MCF 10A (cell line): ENCODE measurements at regions not wholly inside any gene's neighbourhood (a gene's known extent, or its start where the extent isn't known, plus 50 kb on each side); places are given as distances from the start of the nearest gene placed in this dataset.

Experiments used
- BruUV-seq: library from RNA; stranded (reverse); fragments of 400-500 nt; replicated peaks from 2 replicates; lab custom pipeline; 2021; lab: Mats Ljungman, UMichigan
- CTCF ChIA-PET: fragments of 300-600 bp; sonication (Branson Sonifier 250); formaldehyde crosslinking; extraction: SDS; loops from one replicate; lab custom pipeline; 2021; ENCODE audit warnings: antibody characterized with exemption, inconsistent platforms; lab: Yijun Ruan, JAX
- POLR2A ChIA-PET: fragments of 300-600, 350-650 bp; sonication (Branson Sonifier 250); formaldehyde crosslinking; extraction: SDS; loops from one replicate; lab custom pipeline; 2020; ENCODE audit warnings: antibody characterized with exemption, inconsistent platforms; lab: Yijun Ruan, JAX
- DNase-seq: peaks from one replicate; pipeline ENCODE4 v3.0.0-alpha.2; 2018; ENCODE audit not compliant: unreplicated experiment
- H3K27ac Mint-ChIP-seq: one replicate; pipeline ENCODE4 v1.8.0; 2022; ENCODE audit warnings: mild to moderate bottlenecking, low read depth, mixed read lengths; ENCODE audit not compliant: unreplicated experiment
- H3K27me3 Mint-ChIP-seq: one replicate; pipeline ENCODE4 v1.8.0; 2022; ENCODE audit warnings: mixed read lengths; ENCODE audit not compliant: insufficient read depth, unreplicated experiment
- H3K36me3 Mint-ChIP-seq: one replicate; pipeline ENCODE4 v1.8.0; 2022; ENCODE audit warnings: mild to moderate bottlenecking, moderate library complexity, mixed read lengths; ENCODE audit not compliant: insufficient read depth, unreplicated experiment
- H3K4me1 Mint-ChIP-seq: one replicate; pipeline ENCODE4 v1.8.0; 2022; ENCODE audit warnings: mixed read lengths; ENCODE audit not compliant: insufficient read depth, unreplicated experiment
- H3K4me3 Mint-ChIP-seq: one replicate; pipeline ENCODE4 v1.8.0; 2022; ENCODE audit warnings: mild to moderate bottlenecking, moderate library complexity, mixed read lengths; ENCODE audit not compliant: unreplicated experiment
- H3K9me3 Mint-ChIP-seq: one replicate; pipeline ENCODE4 v1.8.0; 2022; ENCODE audit warnings: mixed read lengths; ENCODE audit not compliant: unreplicated experiment
- intact Hi-C: fragments of 100-400 bp; cut with micrococcal nuclease; formaldehyde crosslinking; loops from 2 replicates; pipeline ENCODE4 v1.14.1; 2022
- TF ChIP-seq, protein P1 (sequence below): fragments of 200-600 bp; IDR thresholded peaks from one replicate; pipeline ENCODE4 v1.8.0; 2022; ENCODE audit warnings: antibody characterized with exemption, mild to moderate bottlenecking; ENCODE audit not compliant: unreplicated experiment

DNA sequence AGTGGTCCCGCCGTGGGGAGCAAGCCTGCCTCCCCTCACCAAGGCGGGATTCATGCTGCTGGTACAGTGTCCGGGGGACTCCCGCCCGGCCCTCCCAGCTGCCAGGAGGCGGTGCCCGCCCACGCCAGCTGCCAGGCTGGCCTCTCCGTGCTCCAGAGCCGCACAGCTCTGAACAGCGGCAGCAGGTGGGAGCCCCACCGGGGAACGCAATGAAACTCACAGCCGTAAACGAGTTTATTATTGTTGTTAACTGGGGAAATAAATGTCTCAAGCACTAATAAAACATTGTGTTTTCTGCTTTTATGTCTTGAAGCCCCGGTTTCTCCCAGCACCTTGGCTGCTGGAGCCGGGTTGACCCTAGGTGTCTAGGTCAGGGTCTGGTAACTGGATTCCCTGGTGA lies 317.7 kb upstream of the TLE3 start:
- no TSS peak for BruUV-seq
- TF ChIP-seq, protein P1, sequence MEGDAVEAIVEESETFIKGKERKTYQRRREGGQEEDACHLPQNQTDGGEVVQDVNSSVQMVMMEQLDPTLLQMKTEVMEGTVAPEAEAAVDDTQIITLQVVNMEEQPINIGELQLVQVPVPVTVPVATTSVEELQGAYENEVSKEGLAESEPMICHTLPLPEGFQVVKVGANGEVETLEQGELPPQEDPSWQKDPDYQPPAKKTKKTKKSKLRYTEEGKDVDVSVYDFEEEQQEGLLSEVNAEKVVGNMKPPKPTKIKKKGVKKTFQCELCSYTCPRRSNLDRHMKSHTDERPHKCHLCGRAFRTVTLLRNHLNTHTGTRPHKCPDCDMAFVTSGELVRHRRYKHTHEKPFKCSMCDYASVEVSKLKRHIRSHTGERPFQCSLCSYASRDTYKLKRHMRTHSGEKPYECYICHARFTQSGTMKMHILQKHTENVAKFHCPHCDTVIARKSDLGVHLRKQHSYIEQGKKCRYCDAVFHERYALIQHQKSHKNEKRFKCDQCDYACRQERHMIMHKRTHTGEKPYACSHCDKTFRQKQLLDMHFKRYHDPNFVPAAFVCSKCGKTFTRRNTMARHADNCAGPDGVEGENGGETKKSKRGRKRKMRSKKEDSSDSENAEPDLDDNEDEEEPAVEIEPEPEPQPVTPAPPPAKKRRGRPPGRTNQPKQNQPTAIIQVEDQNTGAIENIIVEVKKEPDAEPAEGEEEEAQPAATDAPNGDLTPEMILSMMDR: no peak
- intact Hi-C loops: no loop called here
- H3K27me3 Mint-ChIP-seq: peaks cover 42% of the 10 kb centered on the region
- ChIA-PET CTCF (no interaction called here), POLR2A (no interaction called here)
- DNase-seq: no peak
- H3K9me3 Mint-ChIP-seq: no peaks in the 10 kb centered on the region
- H3K36me3 Mint-ChIP-seq: no peaks in the 10 kb centered on the region
- H3K4me1 Mint-ChIP-seq: peaks cover 4% of the 10 kb centered on the region
- H3K4me3 Mint-ChIP-seq: no peak overlapping the region
- no peak overlapping the region for H3K27ac Mint-ChIP-seq

DNA sequence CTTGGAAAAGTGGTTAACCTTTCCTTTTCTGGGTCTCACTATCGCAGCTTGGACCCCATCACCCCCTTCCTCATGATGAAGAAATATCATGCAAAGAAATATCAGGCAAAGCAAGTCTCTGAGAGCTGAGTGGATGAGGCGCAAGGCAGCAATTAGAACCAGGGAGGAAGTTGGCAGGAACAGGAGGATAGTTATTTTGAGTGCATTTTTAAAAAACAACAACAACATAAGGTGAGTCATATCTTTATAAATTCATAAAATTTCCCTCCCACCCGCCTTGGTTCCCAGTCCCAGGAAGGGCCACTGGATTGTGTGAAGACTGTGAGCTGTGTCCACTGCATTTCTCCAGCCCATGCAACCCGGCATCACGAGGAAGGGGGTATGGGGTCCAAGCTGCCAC lies 316.9 kb upstream of the TLE3 start:
- Mint-ChIP-seq H3K27ac (no peak overlapping the region), H3K4me1 (peaks cover 9% of the 10 kb centered on the region), H3K9me3 (no peaks in the 10 kb centered on the region), H3K27me3 (peaks cover 35% of the 10 kb centered on the region), H3K36me3 (no peaks in the 10 kb centered on the region), H3K4me3 (no peak overlapping the region)
- BruUV-seq: no TSS peak
- intact Hi-C loops: no loop called here
- peak; percentile 13 for DNase-seq
- TF ChIP-seq, protein P1: no peak
- ChIA-PET POLR2A (interaction anchor here (0.6 kb wide), 1 partner anchor 16 kb away, joined by 3 read pairs; no protein-coding TSS in a partner anchor), CTCF (interaction anchor here (1.3 kb wide), 1 partner anchor 21 kb away, joined by 4 read pairs; no protein-coding TSS in a partner anchor)

DNA sequence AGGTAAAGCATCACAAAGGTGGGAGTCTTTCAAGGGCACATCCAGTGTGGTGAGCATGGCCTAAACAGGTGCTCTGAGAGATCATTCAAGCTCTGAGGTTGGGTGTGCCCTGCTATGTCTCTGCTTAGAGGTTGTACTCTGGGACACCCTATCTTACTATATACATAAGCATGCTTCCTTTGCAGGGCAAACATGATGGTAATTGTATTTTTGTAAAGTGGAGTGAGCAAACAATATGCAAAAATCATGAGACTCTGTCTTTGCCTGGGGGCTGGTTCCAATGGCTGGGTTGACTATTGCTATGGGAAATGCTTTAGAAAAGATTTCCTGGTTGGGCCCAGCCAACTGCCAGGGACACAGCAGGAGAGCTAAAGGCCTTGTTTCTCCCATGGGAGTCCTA lies 315.1 kb upstream of the TLE3 start:
- Mint-ChIP-seq H3K36me3 (no peaks in the 10 kb centered on the region), H3K9me3 (no peaks in the 10 kb centered on the region), H3K27ac (no peak overlapping the region), H3K27me3 (peaks cover 17% of the 10 kb centered on the region), H3K4me1 (peaks cover 9% of the 10 kb centered on the region), H3K4me3 (no peak overlapping the region)
- intact Hi-C loops: no loop called here
- ChIA-PET POLR2A (no interaction called here), CTCF (no interaction called here)
- TF ChIP-seq, protein P1: no peak
- BruUV-seq: no TSS peak
- DNase-seq: no peak

DNA sequence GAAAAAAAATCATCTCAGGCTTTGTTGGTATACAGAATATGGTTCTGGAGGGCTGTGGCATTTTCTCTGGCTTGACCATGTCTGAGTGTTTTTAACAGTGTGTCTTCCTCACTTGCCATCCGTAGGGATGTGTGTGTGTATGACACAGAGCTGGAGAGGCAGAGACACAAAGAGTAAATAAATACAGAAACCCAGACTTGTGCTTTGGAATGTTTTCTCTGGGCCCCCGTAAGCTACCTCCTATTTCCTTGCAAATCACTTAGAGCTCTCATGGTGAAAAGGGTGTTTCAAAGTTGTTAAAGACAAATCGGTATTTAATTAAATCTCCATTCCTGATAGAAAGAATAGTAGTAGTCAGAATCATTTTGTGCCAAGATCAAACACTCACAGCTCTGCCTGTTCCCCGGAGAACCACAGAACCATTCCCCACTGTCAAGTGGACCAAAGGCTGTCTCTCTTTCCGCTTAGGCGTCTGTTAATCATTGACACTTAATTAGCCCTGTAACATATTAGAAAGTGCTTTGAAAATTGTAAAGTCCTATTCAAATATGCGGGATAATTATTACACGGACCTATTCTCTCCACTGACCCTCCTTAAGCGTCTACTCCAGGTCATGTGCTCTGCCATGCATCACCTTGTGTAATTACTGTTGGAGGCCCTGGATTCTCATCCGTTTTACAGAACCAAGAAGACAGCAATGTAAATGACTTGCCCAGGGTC lies 313.6 kb upstream of the TLE3 start:
- no peak for DNase-seq
- TF ChIP-seq, protein P1: no peak
- Mint-ChIP-seq H3K9me3 (no peaks in the 10 kb centered on the region), H3K27me3 (peaks cover 2% of the 10 kb centered on the region), H3K36me3 (no peaks in the 10 kb centered on the region), H3K27ac (no peak overlapping the region), H3K4me3 (no peak overlapping the region), H3K4me1 (peaks cover 9% of the 10 kb centered on the region)
- POLR2A ChIA-PET: interaction anchor here (0.7 to 0.9 kb wide), 2 partner anchors 36 to 700 kb away, joined by 3 to 5 read pairs; no protein-coding TSS in a partner anchor
- no TSS peak for BruUV-seq
- CTCF ChIA-PET: no interaction called here
- intact Hi-C loops: no loop called here
